HCT116 (cell line): ENCODE measurements at regions not wholly inside any gene's neighbourhood (a gene's known extent, or its start where the extent isn't known, plus 50 kb on each side); places are given as distances from the start of the nearest gene placed in this dataset.

ENCODE experiments used
- CEBPB ChIP-seq: IDR thresholded peaks from 2 replicates; pipeline ENCODE4 v1.6.1; 2012; ENCODE audit warnings: low read depth
- EZH2 ChIP-seq: fragments of 200-600 bp; sonication (generic); IDR thresholded peaks from 2 replicates; pipeline ENCODE4 v1.6.1; 2017; ENCODE audit warnings: antibody characterized with exemption, mixed run types
- POLR2A ChIP-seq: IDR thresholded peaks from 2 replicates; pipeline ENCODE4 v1.7.0; 2011; ENCODE audit warnings: borderline replicate concordance; ENCODE audit not compliant: insufficient read depth, insufficient read length; ENCODE audit errors: extremely low read depth
- POLR2AphosphoS5 ChIP-seq: IDR thresholded peaks from 2 replicates; pipeline ENCODE4 v1.6.1; 2011; ENCODE audit warnings: mild to moderate bottlenecking, low read depth, low read length, moderate library complexity
- RAD21 ChIP-seq: IDR thresholded peaks from 2 replicates; pipeline ENCODE4 v1.6.1; 2012; ENCODE audit warnings: low read depth, mild to moderate bottlenecking
- YY1 ChIP-seq: IDR thresholded peaks from 2 replicates; pipeline ENCODE4 v1.6.1; 2011; ENCODE audit warnings: low read length, low read depth, moderate library complexity, mild to moderate bottlenecking; ENCODE audit not compliant: insufficient replicate concordance; ENCODE audit errors: extremely low read depth
- ZNF274 ChIP-seq: fragments of 200-500 bp; sonication (Bioruptor generic); IDR thresholded peaks from 2 replicates; pipeline ENCODE4 v1.6.1; 2014; ENCODE audit warnings: mild to moderate bottlenecking, low read depth, low read length, inconsistent platforms
- TF ChIP-seq, protein P1 (sequence below), 3 experiments: fragments of 200-600 bp in 1 of 3; sonication (generic) in 1 of 3; IDR thresholded peaks in 2 of 3; conservative IDR thresholded peaks in 1 of 3; 2 replicates each; pipeline ENCODE4 v1.5.1; 2012 to 2017; ENCODE audit warnings: low read depth in 2 of 3, low read length in 2 of 3, antibody characterized with exemption in 1 of 3, borderline replicate concordance in 1 of 3, control low read depth in 1 of 3, mild to moderate bottlenecking in 1 of 3, mixed read lengths in 1 of 3, mixed run types in 1 of 3, moderate library complexity in 1 of 3; ENCODE audit not compliant: insufficient read depth in 1 of 3
- TF ChIP-seq, protein P2 (sequence below): IDR thresholded peaks from 2 replicates; pipeline ENCODE4 v1.6.1; 2011; ENCODE audit warnings: mild to moderate bottlenecking, low read length, moderate library complexity; ENCODE audit not compliant: insufficient replicate concordance; ENCODE audit errors: extremely low read depth
- TF ChIP-seq, protein P3 (sequence below): IDR thresholded peaks from 2 replicates; pipeline ENCODE4 v1.6.1; 2012

DNA sequence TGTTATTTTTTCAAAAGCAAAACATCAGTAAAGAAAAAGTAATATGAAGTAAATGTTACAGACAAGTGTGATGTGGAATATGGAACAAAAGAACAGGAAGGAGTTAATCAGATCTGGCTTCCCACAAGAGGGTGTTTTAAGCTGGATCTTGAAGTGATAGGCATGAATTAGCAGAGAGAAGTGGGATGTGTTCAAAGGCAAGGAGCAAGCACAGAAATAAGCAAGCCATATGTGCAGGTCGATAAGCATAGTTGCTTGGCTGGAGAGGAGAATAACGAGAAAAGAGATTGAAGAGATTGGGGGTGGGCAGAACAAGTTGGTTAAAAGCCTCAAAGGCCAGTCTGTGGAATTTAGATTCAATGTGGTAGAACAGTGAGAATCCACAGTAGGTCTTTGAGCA is 60.9 kb upstream of the PRPS1 start:
- TF ChIP-seq, protein P1, sequence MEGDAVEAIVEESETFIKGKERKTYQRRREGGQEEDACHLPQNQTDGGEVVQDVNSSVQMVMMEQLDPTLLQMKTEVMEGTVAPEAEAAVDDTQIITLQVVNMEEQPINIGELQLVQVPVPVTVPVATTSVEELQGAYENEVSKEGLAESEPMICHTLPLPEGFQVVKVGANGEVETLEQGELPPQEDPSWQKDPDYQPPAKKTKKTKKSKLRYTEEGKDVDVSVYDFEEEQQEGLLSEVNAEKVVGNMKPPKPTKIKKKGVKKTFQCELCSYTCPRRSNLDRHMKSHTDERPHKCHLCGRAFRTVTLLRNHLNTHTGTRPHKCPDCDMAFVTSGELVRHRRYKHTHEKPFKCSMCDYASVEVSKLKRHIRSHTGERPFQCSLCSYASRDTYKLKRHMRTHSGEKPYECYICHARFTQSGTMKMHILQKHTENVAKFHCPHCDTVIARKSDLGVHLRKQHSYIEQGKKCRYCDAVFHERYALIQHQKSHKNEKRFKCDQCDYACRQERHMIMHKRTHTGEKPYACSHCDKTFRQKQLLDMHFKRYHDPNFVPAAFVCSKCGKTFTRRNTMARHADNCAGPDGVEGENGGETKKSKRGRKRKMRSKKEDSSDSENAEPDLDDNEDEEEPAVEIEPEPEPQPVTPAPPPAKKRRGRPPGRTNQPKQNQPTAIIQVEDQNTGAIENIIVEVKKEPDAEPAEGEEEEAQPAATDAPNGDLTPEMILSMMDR (IDR thresholded peaks at IDR 0.05 in 2 of 3, conservative IDR thresholded peaks at IDR 0.05 in 1 of 3; ENCODE audit: borderline replicate concordance in 1 of 3, insufficient read depth in 1 of 3, low read depth in 2 of 3, low read length in 2 of 3), result no peak
- TF ChIP-seq POLR2AphosphoS5, result no peak
- no peak for TF ChIP-seq POLR2A
- no peak for TF ChIP-seq EZH2
- TF ChIP-seq ZNF274, result no peak
- TF ChIP-seq CEBPB, result no peak
- no peak for TF ChIP-seq RAD21
- TF ChIP-seq, protein P2, sequence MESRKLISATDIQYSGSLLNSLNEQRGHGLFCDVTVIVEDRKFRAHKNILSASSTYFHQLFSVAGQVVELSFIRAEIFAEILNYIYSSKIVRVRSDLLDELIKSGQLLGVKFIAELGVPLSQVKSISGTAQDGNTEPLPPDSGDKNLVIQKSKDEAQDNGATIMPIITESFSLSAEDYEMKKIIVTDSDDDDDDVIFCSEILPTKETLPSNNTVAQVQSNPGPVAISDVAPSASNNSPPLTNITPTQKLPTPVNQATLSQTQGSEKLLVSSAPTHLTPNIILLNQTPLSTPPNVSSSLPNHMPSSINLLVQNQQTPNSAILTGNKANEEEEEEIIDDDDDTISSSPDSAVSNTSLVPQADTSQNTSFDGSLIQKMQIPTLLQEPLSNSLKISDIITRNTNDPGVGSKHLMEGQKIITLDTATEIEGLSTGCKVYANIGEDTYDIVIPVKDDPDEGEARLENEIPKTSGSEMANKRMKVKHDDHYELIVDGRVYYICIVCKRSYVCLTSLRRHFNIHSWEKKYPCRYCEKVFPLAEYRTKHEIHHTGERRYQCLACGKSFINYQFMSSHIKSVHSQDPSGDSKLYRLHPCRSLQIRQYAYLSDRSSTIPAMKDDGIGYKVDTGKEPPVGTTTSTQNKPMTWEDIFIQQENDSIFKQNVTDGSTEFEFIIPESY, result no peak
- TF ChIP-seq YY1, result no peak
- TF ChIP-seq, protein P3, sequence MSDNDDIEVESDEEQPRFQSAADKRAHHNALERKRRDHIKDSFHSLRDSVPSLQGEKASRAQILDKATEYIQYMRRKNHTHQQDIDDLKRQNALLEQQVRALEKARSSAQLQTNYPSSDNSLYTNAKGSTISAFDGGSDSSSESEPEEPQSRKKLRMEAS, result no peak
